ENCODE measurements at regions not wholly inside any gene's neighbourhood (a gene's known extent, or its start where the extent isn't known, plus 50 kb on each side); places are given as distances from the start of the nearest gene placed in this dataset.

GRCh38 chr5:25349746-25350145 is 705.0 kb upstream of the CDH10 start (continued):
- TF ChIP-seq ZBTB43 (CRISPR knock-in tag; IDR thresholded peaks at IDR 0.05) (no peak), FOXP1 (CRISPR knock-in tag; IDR thresholded peaks at IDR 0.05; ENCODE audit: borderline replicate concordance) (no peak), ZNF425 (CRISPR knock-in tag; conservative IDR thresholded peaks at IDR 0.05) (no peak), E2F5 (CRISPR knock-in tag; IDR thresholded peaks at IDR 0.05) (no peak), ZNF423 (CRISPR knock-in tag; IDR thresholded peaks at IDR 0.05) (no peak), ESRRA (CRISPR knock-in tag; IDR thresholded peaks at IDR 0.05; ENCODE audit: borderline replicate concordance) (no peak)
- TF ChIP-seq, protein P1, sequence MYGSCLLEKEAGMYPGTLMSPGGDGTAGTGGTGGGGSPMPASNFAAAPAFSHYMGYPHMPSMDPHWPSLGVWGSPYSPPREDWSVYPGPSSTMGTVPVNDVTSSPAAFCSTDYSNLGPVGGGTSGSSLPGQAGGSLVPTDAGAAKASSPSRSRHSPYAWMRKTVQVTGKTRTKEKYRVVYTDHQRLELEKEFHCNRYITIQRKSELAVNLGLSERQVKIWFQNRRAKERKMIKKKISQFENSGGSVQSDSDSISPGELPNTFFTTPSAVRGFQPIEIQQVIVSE (CRISPR knock-in tag; IDR thresholded peaks at IDR 0.05; ENCODE audit: borderline replicate concordance), result no peak
- TF ChIP-seq, protein P2, sequence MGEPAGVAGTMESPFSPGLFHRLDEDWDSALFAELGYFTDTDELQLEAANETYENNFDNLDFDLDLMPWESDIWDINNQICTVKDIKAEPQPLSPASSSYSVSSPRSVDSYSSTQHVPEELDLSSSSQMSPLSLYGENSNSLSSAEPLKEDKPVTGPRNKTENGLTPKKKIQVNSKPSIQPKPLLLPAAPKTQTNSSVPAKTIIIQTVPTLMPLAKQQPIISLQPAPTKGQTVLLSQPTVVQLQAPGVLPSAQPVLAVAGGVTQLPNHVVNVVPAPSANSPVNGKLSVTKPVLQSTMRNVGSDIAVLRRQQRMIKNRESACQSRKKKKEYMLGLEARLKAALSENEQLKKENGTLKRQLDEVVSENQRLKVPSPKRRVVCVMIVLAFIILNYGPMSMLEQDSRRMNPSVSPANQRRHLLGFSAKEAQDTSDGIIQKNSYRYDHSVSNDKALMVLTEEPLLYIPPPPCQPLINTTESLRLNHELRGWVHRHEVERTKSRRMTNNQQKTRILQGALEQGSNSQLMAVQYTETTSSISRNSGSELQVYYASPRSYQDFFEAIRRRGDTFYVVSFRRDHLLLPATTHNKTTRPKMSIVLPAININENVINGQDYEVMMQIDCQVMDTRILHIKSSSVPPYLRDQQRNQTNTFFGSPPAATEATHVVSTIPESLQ (CRISPR knock-in tag; IDR thresholded peaks at IDR 0.05), result no peak

- Mint-ChIP-seq H3K27me3 (ENCODE audit: low read depth) (no peaks in the 10 kb centered on the region), H3K9me3 (peaks cover 27% of the 10 kb centered on the region), H3K4me3 (no peak overlapping the region; the same call in 1 of the 2 replicates), H3K4me1 (peaks cover 36% of the 10 kb centered on the region), H3K27ac (peak overlapping the region; percentile 84), H3K36me3 (peaks cover 28% of the 10 kb centered on the region)
- ChIA-PET POLR2A (no interaction called here), CTCF (no interaction called here)
- DNase-seq (ENCODE audit: low spot score), result no peak
- TF ChIP-seq ZNF416 (CRISPR knock-in tag; IDR thresholded peaks at IDR 0.05) (no peak), ZNF512 (CRISPR knock-in tag; IDR thresholded peaks at IDR 0.05; ENCODE audit: borderline replicate concordance) (no peak), NR3C1 (CRISPR knock-in tag; conservative IDR thresholded peaks at IDR 0.05; ENCODE audit: low read depth) (no peak), MYBL2 (CRISPR knock-in tag; IDR thresholded peaks at IDR 0.05) (no peak), ELF4 (CRISPR knock-in tag; IDR thresholded peaks at IDR 0.05; ENCODE audit: low read depth) (no peak), ZNF423 (CRISPR knock-in tag; IDR thresholded peaks at IDR 0.05) (peak; percentile 60), TEAD1 (CRISPR knock-in tag; IDR thresholded peaks at IDR 0.05) (peak; percentile 49; the same call in 1 of the 2 replicates), KAT7 (CRISPR knock-in tag; IDR thresholded peaks at IDR 0.05; ENCODE audit: borderline replicate concordance) (no peak), NR2C2 (CRISPR knock-in tag; IDR thresholded peaks at IDR 0.05) (no peak), RORB (CRISPR knock-in tag; IDR thresholded peaks at IDR 0.05) (no peak), GTF2I (CRISPR knock-in tag; conservative IDR thresholded peaks at IDR 0.05) (no peak)
- TF ChIP-seq, protein P3, sequence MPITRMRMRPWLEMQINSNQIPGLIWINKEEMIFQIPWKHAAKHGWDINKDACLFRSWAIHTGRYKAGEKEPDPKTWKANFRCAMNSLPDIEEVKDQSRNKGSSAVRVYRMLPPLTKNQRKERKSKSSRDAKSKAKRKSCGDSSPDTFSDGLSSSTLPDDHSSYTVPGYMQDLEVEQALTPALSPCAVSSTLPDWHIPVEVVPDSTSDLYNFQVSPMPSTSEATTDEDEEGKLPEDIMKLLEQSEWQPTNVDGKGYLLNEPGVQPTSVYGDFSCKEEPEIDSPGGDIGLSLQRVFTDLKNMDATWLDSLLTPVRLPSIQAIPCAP (CRISPR knock-in tag; IDR thresholded peaks at IDR 0.05), result no peak
- ATAC-seq, result peak; percentile 69
Measured at GRCh38 chr5:25345240-25345771, 700.5 kb upstream of the CDH10 start.

Data from WTC11 (cell line).